Right lung (tissue), 2 donors: ENCODE measurements at regions not wholly inside any gene's neighbourhood (a gene's known extent, or its start where the extent isn't known, plus 50 kb on each side); places are given as distances from the start of the nearest gene placed in this dataset.
A peak's percentile ranks its signal among the peaks of the same experiment; 100 is the strongest.

ENCODE experiments used
- DNase-seq, 2 donors: peaks; one replicate each; pipeline ENCODE4 v3.0.0-alpha.2; 2013

DNA sequence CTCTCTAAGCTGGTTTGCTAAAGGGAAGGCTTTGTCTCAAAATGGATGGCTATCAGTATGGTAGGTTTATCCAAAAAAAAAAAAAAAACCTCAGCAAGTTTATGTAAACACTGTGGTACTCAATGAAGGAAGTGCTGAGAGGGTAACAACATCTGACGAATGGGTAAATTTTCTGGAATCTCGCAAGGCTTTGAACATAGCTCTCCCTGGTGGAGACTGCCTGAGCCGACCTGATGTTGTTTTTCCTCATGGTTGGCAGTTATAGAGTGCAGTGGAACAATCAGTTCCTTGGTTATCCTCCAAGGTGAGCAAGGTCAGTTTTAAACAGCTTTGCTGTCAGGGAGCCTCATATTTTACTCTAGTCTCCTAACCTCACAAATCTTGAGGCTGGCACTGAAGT is 94.6 kb downstream of the ZPLD1 start:
- DNase-seq = no peak

DNA sequence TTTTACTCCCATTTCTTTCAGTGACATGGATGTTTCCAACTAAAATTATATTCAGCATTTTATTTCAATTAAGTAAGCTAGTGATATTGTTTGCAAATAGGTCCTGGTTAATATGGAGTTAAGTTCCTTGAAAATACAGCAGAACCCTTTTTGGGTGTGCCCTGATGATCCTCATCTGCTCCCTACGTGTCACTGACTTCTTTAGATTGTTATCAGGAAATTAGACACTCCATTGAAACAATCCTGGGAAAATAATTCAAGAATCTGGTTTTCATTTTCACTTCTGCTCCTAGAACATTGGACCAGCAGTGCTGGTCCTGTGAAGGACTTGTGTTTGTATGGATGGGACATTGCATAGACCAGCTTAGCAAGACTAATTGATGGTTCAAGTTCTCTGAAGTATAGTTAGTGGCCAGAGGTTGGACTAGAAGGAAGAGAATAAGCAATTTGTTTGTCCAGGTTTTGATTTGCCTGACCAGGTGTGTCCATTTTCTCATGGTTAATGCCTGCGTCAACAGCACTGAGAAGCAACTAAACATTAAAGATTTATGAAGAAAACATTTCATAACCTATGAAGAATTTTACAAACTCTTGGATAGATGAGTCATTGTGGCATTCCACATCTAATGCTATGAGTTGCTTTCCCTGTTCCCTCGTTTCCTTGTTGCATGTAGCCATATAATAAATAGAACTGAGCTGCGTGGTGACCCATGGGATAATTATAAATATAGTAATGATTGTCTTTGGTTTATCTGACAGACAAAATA is 95.8 kb downstream of the ZPLD1 start:
- DNase-seq = no peak

DNA sequence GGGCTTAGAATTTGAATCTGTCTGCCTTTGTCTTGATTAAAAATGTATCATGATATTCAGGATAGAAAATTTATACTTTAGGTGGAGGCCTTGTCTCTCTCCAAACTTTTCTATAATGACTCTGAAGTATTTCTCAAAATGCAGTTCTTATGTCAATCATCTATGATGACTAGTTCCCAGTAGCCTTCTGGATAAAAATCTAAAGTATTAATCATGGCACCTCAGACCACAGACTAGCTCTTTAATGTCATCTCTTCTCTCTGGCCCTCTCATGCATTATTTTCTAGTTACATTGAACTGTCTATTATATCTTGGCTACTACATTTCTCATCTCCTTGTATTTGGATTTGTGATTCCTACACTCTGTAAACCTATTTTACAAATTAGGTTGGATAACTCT is 96.9 kb downstream of the ZPLD1 start:
- no peak for DNase-seq

DNA sequence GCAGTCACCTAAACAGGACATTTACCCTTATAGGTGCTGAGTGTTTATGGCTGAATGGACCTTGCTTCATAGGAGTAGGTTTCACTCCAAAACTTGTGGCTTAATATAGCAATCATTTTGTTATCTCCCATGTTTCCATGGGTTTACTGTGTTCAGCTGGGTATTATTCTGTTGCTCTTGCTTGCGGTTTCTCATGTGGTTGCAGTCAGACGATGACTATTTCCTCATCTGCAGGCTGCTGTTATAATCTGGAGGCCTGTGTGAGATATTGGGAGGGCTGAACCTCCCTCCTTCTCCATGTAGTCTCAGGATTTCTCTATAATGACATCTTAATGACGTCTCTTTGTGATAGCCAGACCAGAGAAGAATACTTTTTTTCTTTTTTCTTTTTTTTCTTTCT is 98.1 kb downstream of the ZPLD1 start:
- DNase-seq = no peak

DNA sequence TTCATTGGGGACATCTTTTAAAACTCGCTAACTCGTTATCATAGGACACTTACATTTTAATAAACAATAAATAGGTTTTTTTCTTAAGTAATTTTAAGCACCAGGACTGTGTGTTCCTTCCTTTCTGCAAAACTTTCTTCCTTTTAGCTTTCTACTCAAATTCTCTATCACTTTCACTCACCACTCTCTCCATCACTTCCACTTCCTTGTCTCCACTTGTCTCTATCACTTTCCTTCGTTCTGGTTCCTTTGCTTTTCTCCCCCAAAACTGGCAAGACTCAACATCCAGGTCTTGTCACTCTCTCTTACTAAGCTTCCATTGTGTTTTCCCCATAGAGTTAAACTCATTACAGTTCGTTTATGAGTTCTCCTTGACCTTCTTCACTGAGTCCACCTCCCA is 99.0 kb downstream of the ZPLD1 start:
- DNase-seq = no peak

DNA sequence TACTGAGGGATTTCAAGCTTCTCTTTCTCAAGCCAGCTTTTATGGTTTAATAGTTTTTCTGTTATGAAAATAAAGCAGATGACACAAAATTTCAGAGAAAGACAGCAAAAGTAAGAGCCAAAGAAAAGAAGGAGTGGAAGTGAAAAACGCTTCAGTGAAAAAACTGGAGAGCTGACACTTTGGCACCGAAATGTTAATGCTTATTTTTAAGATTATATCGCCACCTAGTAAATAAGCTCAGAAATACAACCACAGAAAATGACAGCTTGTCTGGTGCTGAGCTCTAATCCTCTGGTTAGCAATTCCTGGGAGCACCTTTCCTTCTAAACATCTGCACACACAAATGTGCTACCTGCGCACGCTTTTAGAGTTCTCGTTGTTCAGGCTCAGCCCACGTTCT is 101.6 kb downstream of the ZPLD1 start:
- peak; percentile 23 to 36 for DNase-seq

DNA sequence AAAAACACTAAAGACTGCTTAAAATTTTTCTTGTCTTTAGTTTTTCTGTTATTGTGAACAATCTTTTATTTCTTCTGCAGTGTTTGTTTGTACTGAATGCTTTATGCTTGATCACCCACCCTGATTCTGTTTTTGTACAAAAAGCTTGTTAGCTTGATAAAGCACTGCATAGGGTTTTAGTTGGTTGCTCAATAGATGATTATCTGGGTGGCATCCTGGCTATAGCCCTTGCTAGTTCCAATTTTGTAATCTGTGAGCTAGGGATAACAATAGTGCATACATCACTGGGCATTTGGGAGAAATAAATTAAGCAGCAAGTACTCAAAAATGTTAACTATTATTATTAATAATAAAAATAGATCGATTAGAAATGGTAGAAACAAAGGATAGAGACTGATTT is 102.3 kb downstream of the ZPLD1 start:
- no peak for DNase-seq

DNA sequence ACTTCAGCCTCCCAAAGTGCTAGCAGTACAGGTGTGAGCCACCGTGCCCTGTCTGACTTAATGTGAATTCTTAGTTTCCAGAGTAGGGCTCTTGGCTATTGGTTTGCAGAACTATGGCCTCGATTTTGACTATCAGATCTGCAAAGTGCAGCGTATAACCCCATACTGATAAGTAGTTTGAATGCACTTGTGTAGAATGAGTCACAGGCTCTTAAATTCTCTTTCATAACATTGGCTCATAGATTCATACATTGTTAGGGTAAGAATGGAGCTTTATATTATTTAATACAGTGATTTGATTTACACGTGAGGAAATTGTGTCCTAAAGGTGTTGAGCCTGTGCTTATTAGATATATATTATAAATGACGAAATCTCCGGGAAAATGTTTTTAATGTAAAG is 109.9 kb downstream of the ZPLD1 start:
- no peak for DNase-seq

DNA sequence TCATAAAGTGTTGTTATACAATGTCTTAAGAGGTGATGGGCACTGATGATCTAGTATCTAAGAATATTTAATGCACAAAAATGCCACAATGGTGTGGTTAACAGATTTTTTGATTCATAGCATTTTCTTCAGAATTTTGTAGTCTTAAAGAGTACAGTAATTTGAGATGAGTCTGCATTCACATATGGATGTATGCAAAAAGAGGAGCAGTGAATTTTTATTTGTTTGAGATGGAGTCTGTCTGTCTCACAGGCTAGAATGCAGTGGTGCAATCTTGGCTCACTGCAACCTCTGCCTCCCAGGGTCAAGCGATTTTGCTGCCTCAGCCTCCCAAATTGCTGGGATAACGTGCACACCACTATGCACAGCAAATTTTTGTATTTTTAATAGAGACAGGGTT is 110.5 kb downstream of the ZPLD1 start:
- DNase-seq = no peak

DNA sequence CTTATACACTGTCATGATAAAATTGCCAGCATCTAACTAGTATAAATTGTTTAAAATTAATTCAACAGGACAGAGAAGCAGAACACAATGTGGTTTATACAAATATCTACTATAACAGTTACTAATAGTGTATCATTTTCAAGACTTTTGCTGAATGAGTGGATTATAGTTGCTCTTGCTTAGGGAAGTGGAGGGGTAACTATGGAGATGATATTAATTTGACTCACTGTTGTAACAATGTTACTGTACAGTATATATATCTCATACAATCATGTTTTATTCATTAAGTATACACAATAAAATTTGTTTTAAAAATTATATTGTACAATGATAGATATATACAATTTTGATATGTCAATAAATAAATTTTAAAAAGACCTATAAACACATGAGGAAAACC is 119.1 kb downstream of the ZPLD1 start:
- no peak for DNase-seq

DNA sequence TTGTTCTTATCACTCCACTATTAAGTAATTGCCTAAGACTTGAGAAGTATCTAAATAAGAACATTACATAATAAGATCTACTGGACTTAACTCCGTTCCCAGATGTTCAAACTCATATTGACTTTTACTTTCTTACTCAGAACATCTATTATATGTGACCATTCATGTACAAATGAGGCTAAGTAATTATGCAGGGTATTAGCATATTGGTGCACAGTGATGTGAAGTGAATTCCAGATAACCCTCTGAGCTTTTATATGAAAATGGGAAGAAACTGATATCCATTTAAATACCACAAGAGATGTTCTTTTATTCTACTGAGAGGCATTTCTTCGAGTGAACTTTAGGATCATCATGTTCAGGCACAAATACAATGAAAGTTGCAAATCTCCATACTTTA is 135.7 kb downstream of the ZPLD1 start:
- DNase-seq = no peak

DNA sequence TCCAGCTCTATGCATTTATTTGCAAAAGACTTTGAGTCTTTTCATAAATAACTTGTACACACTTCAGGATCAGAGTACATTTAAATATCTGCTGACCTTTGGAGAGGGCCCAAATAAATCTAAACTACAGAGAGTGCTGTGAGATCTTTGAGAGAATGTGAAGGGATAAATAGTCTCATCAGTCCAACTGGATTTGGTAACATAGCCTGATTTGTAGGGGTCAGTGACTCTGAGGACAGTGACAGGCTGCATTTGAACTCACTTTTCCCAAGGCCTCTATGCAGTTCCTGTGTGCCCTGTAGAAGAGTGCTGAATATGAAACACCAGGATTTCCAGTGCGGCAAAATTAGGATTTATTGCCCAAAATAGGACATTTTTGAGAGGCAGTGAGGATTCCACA is 136.2 kb downstream of the ZPLD1 start:
- DNase-seq = no peak

DNA sequence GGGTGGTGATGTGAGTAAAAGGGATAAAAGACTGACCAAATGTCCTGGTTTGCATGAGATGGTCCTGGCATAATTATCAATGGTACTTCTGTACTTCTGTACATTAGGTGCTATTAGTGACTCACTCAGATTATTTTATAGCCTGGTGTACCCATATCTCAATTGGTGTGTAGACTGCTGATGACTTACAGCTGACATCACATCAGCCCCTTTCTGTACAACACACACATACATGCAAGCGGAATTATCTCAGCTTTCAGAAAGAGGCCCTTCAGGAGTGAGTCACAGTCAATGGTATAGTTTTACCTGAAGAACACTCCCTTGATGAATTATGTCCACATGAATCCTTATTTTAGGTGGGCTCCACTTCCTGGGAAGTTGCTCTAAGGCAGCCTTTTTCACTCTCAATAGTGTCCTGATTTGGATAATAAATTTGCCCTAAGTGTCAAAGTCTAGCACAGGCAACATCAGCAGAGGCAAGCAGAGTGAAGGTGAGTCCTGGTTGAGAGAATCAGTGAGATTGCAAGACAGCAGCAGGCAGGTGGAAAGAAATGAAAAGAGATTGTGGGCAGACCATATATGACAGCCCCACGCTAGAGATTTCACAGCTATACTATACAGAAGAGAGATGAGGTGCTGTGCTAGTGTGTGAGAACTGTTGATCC is 137.0 kb downstream of the ZPLD1 start:
- no peak for DNase-seq

DNA sequence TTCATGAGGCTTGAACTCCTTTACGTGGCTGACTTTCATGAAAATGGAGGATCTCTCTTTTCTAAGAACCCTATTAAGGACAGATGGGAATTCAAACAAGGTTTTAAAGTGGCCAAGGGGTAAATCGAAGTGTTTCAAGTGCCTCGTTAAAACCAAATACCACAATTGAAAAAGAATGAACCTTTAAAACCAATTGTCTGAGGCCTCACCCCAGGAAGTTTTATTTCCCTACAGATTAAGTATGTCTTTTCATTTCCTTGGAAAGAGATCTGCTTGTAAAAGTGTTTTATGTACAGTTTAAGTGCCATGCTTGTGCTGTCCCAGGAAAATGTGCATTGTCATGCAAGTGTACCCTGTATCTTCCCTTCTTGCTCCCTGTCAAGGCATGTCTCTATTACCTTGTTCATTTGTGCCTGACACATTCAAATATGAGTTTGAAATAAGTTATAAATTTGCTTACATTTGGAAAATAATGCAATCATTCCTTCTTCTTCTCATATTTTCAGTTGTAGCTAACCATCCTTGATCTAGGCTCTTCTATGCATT is 138.7 kb downstream of the ZPLD1 start:
- no peak for DNase-seq

DNA sequence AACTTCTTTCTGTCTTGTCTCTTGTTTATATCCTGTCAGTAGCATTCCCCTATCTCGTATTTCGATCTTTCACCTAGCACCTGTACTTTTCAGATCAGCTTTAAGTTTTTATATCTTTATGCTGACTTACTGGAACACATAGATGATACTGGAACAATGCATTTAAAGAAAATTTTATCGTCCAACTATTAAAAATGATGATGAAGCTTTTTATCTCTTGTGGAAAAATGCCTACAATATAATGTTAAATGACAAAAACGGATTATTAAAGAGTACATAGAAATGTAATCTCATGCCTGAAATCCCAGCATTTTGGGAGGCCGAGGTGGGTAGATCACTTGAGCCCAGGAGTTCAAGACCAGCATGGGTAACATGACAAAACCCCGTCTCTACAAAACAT is 139.5 kb downstream of the ZPLD1 start:
- no peak for DNase-seq

DNA sequence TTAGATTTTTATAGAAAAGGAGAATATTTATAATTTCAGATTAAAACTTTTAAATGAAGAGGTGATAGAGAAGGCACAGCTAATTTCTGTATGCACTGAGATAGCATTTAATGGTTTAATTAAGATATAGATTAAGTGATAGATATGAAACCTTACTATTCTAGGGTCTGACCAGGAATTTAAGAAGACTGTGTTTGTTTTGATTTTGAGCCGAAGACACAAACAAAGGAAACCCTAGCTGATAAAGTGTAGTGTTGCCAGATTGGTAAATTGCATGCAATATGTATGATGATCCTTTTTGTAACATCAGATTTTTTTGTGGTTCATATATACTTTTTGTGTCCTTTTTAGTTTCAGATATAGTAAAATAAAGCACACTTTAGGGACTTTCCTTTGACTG is 141.8 kb downstream of the ZPLD1 start:
- no peak for DNase-seq

DNA sequence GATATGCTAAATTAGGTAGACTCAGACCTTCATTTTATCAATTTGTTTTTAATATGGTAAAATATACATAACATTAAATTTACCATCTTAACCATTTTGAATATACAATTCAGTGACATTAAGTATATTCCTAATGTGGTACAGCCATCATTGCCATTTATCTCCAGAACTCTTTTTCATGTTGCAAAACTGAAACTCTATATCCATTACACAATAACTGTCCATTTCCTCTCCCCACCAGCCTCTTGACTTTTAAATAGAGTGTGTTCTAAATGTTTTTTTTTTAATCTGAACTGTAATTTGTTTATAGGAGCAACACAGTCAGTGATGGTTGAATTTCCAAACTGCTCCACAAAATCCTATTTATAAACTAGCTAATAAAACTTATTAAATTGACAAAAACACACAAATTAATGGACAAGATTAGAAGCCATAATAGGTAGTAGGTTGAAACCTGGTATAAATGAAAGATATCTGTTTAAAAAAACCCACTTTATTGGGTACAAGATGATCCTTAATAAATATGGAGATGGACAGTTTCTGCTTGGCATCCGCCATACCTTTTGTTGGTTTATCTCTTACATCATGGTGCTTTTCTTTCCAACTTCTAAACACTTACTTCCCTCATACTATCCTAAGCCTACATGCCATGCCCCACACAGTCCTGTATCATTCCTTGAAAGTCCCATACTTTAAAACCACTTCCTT is 142.4 kb downstream of the ZPLD1 start:
- peak in 1 of 2 donors; percentile 29 for DNase-seq

DNA sequence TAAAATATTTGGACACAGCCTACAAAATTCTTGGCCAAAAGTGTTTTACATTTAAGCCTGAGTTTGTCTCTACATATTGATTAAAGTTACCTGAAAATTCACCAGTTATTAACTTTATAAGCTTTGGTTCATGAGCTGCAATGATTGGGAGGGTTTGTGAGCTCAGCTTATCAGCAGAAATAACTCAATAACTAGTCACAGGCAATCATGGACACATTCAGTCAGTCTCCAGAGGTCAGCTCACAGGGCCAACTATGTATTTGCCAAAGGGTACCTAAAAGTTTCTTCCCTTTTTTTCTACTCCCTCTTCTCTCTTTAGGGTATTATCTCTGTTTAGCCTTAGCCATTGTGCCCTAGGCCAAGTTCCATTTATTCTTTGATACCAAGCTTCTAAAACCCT is 145.9 kb downstream of the ZPLD1 start:
- DNase-seq = no peak

DNA sequence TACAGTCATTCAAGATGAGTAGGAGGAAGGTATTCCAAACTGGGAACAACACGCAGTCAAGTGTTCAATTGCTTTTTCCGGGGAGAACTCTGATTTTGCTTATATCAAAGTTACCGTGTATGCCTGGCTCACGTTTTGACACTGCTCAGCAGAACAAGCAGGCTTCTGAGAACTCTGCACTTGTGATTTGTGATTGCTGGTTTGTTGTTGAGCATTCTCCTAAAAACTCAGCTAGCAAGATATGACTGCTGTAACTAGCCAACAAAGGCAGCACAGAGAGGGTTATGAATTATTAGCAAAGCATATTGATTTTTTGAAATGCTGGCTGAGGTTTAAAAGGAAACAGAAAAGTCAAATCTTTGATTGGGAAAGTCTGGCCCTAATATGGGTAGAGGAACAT is 151.7 kb downstream of the ZPLD1 start:
- DNase-seq = no peak

DNA sequence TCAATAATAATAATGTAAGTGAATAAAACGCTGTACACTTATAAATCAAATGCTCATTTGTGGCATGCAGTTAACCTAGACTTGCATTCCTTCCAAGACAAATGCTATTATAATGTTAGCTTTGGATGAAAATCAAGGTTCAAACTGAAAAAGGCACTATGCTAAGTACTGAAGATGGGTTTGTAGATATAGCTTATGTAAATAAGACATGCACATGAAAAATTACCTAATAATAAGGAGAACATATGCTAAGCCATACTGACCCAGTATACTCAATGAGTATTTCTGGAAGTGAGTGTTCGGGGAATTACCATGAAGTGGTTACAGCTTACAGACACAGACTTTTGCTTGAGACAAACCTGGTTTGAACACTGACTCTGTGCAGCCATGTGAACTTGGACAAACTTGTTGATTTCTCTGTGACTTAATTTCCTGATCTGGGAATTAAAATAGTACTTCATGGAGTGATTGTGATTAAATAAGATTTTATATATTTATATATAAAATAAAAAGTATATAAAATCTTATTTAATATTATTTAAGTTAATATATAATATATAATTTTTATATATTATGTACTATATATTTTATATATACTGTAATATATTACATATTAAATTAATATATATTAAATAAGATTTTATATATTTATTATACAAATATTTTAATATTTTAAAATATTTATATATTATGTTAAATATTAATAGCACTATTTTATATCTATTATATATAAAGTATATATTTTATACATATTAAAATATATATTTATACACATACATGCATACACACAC is 159.2 kb downstream of the ZPLD1 start:
- no peak for DNase-seq

DNA sequence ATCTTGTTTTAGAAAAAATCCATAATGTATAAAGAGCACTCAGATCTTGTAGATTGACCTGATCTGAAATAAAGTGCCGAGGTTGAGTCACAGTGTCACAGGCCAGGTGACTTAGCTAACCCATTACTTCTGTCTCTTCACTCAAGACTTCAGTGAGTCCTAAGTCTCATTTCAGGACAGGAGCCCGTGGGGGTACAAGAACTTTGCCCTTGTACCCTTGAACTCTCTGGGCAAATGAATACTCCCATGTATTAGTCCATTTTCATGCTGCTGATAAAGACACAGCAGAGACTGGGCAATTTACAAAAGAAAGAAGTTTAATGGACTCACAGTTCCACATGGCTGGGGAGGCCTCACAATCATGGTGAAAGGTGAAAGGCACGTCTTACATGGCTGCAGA is 160.2 kb downstream of the ZPLD1 start:
- DNase-seq = no peak
